ENCODE measurements at regions not wholly inside any gene's neighbourhood (a gene's known extent, or its start where the extent isn't known, plus 50 kb on each side); places are given as distances from the start of the nearest gene placed in this dataset.

DNA sequence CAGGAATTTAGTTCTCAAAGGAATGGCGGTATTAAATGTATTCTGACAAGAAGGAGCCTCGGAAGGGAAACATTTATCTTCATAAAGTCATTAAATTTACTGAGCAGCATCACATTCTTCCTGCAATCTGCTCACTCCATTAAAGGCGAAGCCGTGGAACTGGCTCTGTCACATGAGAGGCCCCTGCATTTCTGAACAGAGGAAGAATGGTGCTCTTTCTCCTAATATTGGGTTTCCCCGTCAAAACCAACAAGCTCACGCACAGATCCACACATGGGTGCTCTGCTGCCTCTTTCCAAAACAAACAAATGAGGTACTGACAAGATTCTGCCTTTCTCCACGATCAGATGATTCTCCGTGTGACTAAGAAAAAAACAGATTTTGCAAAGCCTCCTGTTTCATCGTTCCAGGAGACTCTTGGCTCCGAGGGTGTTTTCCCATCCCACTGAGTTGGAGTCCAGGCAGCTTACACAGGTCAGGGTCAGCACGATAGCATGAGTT is 191.2 kb downstream of the IDS start:
- TF ChIP-seq KLF5 (IDR thresholded peaks at IDR 0.05; ENCODE audit: partially characterized antibody) (no peak), POLR2AphosphoS5 (IDR thresholded peaks at IDR 0.05; ENCODE audit: low read length) (no peak), SIN3A (IDR thresholded peaks at IDR 0.05; ENCODE audit: low read depth, low read length) (no peak), MYC (IDR thresholded peaks at IDR 0.05; ENCODE audit: insufficient read depth, insufficient read length, insufficient replicate concordance, low read length, severe bottlenecking) (no peak), BRCA1 (IDR thresholded peaks at IDR 0.05; ENCODE audit: low read depth, low read length) (no peak), RAD21 (IDR thresholded peaks at IDR 0.05; ENCODE audit: insufficient read depth, low read depth, low read length) (no peak), ZNF274 (IDR thresholded peaks at IDR 0.05; ENCODE audit: insufficient read depth, insufficient read length) (no peak), CHD1 (IDR thresholded peaks at IDR 0.05; ENCODE audit: low read depth, low read length) (no peak), CEBPB (IDR thresholded peaks at IDR 0.05; ENCODE audit: borderline replicate concordance in 1 of 2, low read depth in 2 of 2, low read length in 2 of 2) (no peak)
- TF ChIP-seq, protein P1, sequence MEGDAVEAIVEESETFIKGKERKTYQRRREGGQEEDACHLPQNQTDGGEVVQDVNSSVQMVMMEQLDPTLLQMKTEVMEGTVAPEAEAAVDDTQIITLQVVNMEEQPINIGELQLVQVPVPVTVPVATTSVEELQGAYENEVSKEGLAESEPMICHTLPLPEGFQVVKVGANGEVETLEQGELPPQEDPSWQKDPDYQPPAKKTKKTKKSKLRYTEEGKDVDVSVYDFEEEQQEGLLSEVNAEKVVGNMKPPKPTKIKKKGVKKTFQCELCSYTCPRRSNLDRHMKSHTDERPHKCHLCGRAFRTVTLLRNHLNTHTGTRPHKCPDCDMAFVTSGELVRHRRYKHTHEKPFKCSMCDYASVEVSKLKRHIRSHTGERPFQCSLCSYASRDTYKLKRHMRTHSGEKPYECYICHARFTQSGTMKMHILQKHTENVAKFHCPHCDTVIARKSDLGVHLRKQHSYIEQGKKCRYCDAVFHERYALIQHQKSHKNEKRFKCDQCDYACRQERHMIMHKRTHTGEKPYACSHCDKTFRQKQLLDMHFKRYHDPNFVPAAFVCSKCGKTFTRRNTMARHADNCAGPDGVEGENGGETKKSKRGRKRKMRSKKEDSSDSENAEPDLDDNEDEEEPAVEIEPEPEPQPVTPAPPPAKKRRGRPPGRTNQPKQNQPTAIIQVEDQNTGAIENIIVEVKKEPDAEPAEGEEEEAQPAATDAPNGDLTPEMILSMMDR (IDR thresholded peaks at IDR 0.05 in 2 of 3, conservative IDR thresholded peaks at IDR 0.05 in 1 of 3; ENCODE audit: control insufficient read depth in 2 of 3, extremely low read depth in 1 of 3, insufficient read depth in 1 of 3, low read depth in 3 of 3, low read length in 3 of 3), result no peak
- TF ChIP-seq, protein P2, sequence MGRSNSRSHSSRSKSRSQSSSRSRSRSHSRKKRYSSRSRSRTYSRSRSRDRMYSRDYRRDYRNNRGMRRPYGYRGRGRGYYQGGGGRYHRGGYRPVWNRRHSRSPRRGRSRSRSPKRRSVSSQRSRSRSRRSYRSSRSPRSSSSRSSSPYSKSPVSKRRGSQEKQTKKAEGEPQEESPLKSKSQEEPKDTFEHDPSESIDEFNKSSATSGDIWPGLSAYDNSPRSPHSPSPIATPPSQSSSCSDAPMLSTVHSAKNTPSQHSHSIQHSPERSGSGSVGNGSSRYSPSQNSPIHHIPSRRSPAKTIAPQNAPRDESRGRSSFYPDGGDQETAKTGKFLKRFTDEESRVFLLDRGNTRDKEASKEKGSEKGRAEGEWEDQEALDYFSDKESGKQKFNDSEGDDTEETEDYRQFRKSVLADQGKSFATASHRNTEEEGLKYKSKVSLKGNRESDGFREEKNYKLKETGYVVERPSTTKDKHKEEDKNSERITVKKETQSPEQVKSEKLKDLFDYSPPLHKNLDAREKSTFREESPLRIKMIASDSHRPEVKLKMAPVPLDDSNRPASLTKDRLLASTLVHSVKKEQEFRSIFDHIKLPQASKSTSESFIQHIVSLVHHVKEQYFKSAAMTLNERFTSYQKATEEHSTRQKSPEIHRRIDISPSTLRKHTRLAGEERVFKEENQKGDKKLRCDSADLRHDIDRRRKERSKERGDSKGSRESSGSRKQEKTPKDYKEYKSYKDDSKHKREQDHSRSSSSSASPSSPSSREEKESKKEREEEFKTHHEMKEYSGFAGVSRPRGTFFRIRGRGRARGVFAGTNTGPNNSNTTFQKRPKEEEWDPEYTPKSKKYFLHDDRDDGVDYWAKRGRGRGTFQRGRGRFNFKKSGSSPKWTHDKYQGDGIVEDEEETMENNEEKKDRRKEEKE (IDR thresholded peaks at IDR 0.05), result no peak
- TF ChIP-seq, protein P3, sequence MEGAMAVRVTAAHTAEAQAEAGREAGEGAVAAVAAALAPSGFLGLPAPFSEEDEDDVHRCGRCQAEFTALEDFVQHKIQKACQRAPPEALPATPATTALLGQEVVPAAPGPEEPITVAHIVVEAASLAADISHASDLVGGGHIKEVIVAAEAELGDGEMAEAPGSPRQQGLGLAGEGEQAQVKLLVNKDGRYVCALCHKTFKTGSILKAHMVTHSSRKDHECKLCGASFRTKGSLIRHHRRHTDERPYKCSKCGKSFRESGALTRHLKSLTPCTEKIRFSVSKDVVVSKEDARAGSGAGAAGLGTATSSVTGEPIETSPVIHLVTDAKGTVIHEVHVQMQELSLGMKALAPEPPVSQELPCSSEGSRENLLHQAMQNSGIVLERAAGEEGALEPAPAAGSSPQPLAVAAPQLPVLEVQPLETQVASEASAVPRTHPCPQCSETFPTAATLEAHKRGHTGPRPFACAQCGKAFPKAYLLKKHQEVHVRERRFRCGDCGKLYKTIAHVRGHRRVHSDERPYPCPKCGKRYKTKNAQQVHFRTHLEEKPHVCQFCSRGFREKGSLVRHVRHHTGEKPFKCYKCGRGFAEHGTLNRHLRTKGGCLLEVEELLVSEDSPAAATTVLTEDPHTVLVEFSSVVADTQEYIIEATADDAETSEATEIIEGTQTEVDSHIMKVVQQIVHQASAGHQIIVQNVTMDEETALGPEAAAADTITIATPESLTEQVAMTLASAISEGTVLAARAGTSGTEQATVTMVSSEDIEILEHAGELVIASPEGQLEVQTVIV (IDR thresholded peaks at IDR 0.05; ENCODE audit: borderline replicate concordance, partially characterized antibody), result no peak

All from GM12878 (cell line).